IPS DF 4.7 (cell line): ENCODE measurements at regions not wholly inside any gene's neighbourhood (a gene's known extent, or its start where the extent isn't known, plus 50 kb on each side); places are given as distances from the start of the nearest gene placed in this dataset.
"Not testable (repeated sequence)": the region's sequence is repeated elsewhere in the genome, so short reads cannot be mapped to it uniquely, and the experiment has no call there.

Source experiments
- DNase-seq: peaks from one replicate; pipeline ENCODE4 v3.0.0-alpha.2; 2013; ENCODE audit warnings: low spot score; ENCODE audit errors: extremely low read depth

- no peak for DNase-seq
Observed at GRCh38 chr3:5799398-5799797, 611.9 kb downstream of the EDEM1 start.

- DNase-seq = no peak
Observed at GRCh38 chr3:5800965-5801364, 613.5 kb downstream of the EDEM1 start.

- DNase-seq = no peak
Observed at GRCh38 chr3:5806192-5806591, 618.7 kb downstream of the EDEM1 start.

- no peak for DNase-seq
Observed at GRCh38 chr3:5809586-5810246, 622.2 kb downstream of the EDEM1 start.

GRCh38 chr3:5811016-5811415 lies 623.5 kb downstream of the EDEM1 start:
- DNase-seq = no peak

GRCh38 chr3:5813521-5813920 lies 626.0 kb downstream of the EDEM1 start:
- no peak for DNase-seq

GRCh38 chr3:5822843-5823242 lies 635.3 kb downstream of the EDEM1 start:
- no peak for DNase-seq

- no peak for DNase-seq
Observed at GRCh38 chr3:5826467-5826866, 639.0 kb downstream of the EDEM1 start.

- DNase-seq = no peak
Observed at GRCh38 chr3:5828251-5828650, 640.7 kb downstream of the EDEM1 start.

GRCh38 chr3:5840056-5840455 lies 652.5 kb downstream of the EDEM1 start:
- no peak for DNase-seq

- DNase-seq = no peak
Observed at GRCh38 chr3:5841599-5841998, 654.1 kb downstream of the EDEM1 start.

GRCh38 chr3:5846261-5846660 lies 658.8 kb downstream of the EDEM1 start:
- no peak for DNase-seq

GRCh38 chr3:5861151-5861550 lies 673.6 kb downstream of the EDEM1 start:
- DNase-seq = no peak

GRCh38 chr3:5874931-5875341 lies 687.4 kb downstream of the EDEM1 start:
- DNase-seq = no peak

GRCh38 chr3:5888851-5889250 lies 701.3 kb downstream of the EDEM1 start:
- no peak for DNase-seq

GRCh38 chr3:5889374-5889773 lies 701.9 kb downstream of the EDEM1 start:
- DNase-seq = no peak

GRCh38 chr3:5891711-5892110 lies 704.2 kb downstream of the EDEM1 start:
- no peak for DNase-seq

GRCh38 chr3:5898106-5898505 lies 710.6 kb downstream of the EDEM1 start:
- no peak for DNase-seq

- no peak for DNase-seq
Observed at GRCh38 chr3:5899014-5899761, 711.7 kb downstream of the EDEM1 start.

- no peak for DNase-seq
Observed at GRCh38 chr3:5917932-5918331, 730.4 kb downstream of the EDEM1 start.

GRCh38 chr3:5918626-5919025 lies 731.1 kb downstream of the EDEM1 start:
- no peak for DNase-seq

- no peak for DNase-seq
Observed at GRCh38 chr3:5929027-5929426, 741.5 kb downstream of the EDEM1 start.

GRCh38 chr3:5944061-5944460 lies 756.6 kb downstream of the EDEM1 start:
- DNase-seq = not testable (repeated sequence)
